Neural cell (in vitro differentiated cells): ENCODE measurements at regions not wholly inside any gene's neighbourhood (a gene's known extent, or its start where the extent isn't known, plus 50 kb on each side); places are given as distances from the start of the nearest gene placed in this dataset.

Experiments used
- H2AFZ ChIP-seq: fragments of 200-600, 300-800 bp; sonication (generic), shearing (Covaris generic); 2 replicates; pipeline ENCODE4 v1.6.0; 2014; ENCODE audit warnings: low read depth, mild to moderate bottlenecking, antibody characterized with exemption, low read length, moderate library complexity
- H3F3A ChIP-seq: fragments of 200-600 bp; shearing (Covaris generic); 2 replicates; pipeline ENCODE4 v1.6.1; 2016; ENCODE audit warnings: mild to moderate bottlenecking, moderate library complexity, mixed read lengths, antibody characterized with exemption, low read length; ENCODE audit not compliant: insufficient read depth, poor library complexity, severe bottlenecking
- H3K27ac ChIP-seq: fragments of 200-600, 300-800 bp; sonication (generic), shearing (Covaris generic); 2 replicates; pipeline ENCODE4 v1.5.1; 2014; ENCODE audit warnings: mild to moderate bottlenecking, low read length, moderate library complexity
- H3K27me3 ChIP-seq: fragments of 300-800, 200-600 bp; sonication (generic), shearing (Covaris generic); 2 replicates; pipeline ENCODE4 v1.6.0; 2014; ENCODE audit warnings: mild to moderate bottlenecking, low read depth, low read length, moderate library complexity; ENCODE audit not compliant: insufficient read depth
- H3K36me3 ChIP-seq: fragments of 300-800, 200-600 bp; sonication (generic), shearing (Covaris generic); 2 replicates; pipeline ENCODE4 v1.5.1; 2014; ENCODE audit warnings: mild to moderate bottlenecking, antibody characterized with exemption, low read length, moderate library complexity; ENCODE audit not compliant: insufficient read depth
- H3K4me2 ChIP-seq: fragments of 300-800, 200-600 bp; sonication (generic), shearing (Covaris generic); 2 replicates; pipeline ENCODE4 v1.6.0; 2014; ENCODE audit warnings: mild to moderate bottlenecking, low read length
- H3K4me3 ChIP-seq: fragments of 300-800, 200-600 bp; sonication (generic), shearing (Covaris generic); 2 replicates; pipeline ENCODE4 v1.5.1; 2014; ENCODE audit warnings: mild to moderate bottlenecking, low read length, moderate library complexity
- H3K79me2 ChIP-seq: fragments of 200-600 bp; shearing (Covaris generic); replicated peaks from 2 replicates; pipeline ENCODE4 v1.6.0; 2014; ENCODE audit warnings: mild to moderate bottlenecking, low read length, moderate library complexity; ENCODE audit not compliant: insufficient read depth
- H3K9ac ChIP-seq: fragments of 300-800, 200-600 bp; sonication (generic), shearing (Covaris generic); 2 replicates; pipeline ENCODE4 v1.6.1; 2016; ENCODE audit warnings: mild to moderate bottlenecking, low read length, mixed read lengths
- H3K9me2 ChIP-seq: fragments of 200-600 bp; shearing (Covaris generic); 2 replicates; pipeline ENCODE4 v1.6.1; 2016; ENCODE audit warnings: mild to moderate bottlenecking, low read length, mixed read lengths; ENCODE audit not compliant: insufficient read depth
- H3K9me3 ChIP-seq: fragments of 200-600, 300-800 bp; sonication (generic), shearing (Covaris generic); 2 replicates; pipeline ENCODE4 v1.6.1; 2016; ENCODE audit warnings: mild to moderate bottlenecking, mixed run types, low read length, moderate library complexity, mixed read lengths
- H4K20me1 ChIP-seq: fragments of 200-600 bp; shearing (Covaris generic); 2 replicates; pipeline ENCODE4 v1.6.1; 2016; ENCODE audit warnings: mild to moderate bottlenecking, mixed run types; ENCODE audit not compliant: insufficient read depth
- EP300 ChIP-seq: fragments of 450-650 bp; conservative IDR thresholded peaks from 2 replicates; pipeline ENCODE4 v1.6.1; 2014; ENCODE audit warnings: antibody characterized with exemption, mild to moderate bottlenecking, moderate library complexity; ENCODE audit not compliant: poor library complexity, severe bottlenecking
- EZH2 ChIP-seq: fragments of 200-600, 300-800 bp; shearing (Covaris generic), sonication (generic); IDR thresholded peaks from 2 replicates; pipeline ENCODE4 v1.6.1; 2014; ENCODE audit warnings: antibody characterized with exemption, low read length, borderline replicate concordance, mild to moderate bottlenecking; ENCODE audit not compliant: insufficient read depth, poor library complexity, severe bottlenecking
- MXI1 ChIP-seq: fragments of 450-650 bp; conservative IDR thresholded peaks from 2 replicates; pipeline ENCODE4 v1.6.1; 2014; ENCODE audit warnings: antibody characterized with exemption, mild to moderate bottlenecking; ENCODE audit not compliant: poor library complexity, severe bottlenecking
- POLR2AphosphoS5 ChIP-seq: IDR thresholded peaks from 2 replicates; pipeline ENCODE4 v1.6.1; 2012
- RAD21 ChIP-seq: fragments of 450-650 bp; conservative IDR thresholded peaks from 2 replicates; pipeline ENCODE4 v1.6.1; 2014; ENCODE audit warnings: antibody characterized with exemption, mild to moderate bottlenecking, moderate library complexity
- SMC3 ChIP-seq: fragments of 450-650 bp; conservative IDR thresholded peaks from 2 replicates; pipeline ENCODE4 v1.6.1; 2014; ENCODE audit warnings: antibody characterized with exemption, mild to moderate bottlenecking, moderate library complexity; ENCODE audit not compliant: poor library complexity
- TAF1 ChIP-seq: IDR thresholded peaks from 2 replicates; pipeline ENCODE4 v1.6.1; 2012; ENCODE audit warnings: low read depth
- TF ChIP-seq, protein P1 (sequence below): fragments of 450-650 bp; IDR thresholded peaks from 2 replicates; pipeline ENCODE4 v1.5.1; 2014; ENCODE audit warnings: antibody characterized with exemption, mild to moderate bottlenecking, moderate library complexity; ENCODE audit not compliant: poor library complexity, severe bottlenecking
- TF ChIP-seq, protein P2 (sequence below): IDR thresholded peaks from 2 replicates; pipeline ENCODE4 v1.6.1; 2012; ENCODE audit warnings: borderline replicate concordance

DNA sequence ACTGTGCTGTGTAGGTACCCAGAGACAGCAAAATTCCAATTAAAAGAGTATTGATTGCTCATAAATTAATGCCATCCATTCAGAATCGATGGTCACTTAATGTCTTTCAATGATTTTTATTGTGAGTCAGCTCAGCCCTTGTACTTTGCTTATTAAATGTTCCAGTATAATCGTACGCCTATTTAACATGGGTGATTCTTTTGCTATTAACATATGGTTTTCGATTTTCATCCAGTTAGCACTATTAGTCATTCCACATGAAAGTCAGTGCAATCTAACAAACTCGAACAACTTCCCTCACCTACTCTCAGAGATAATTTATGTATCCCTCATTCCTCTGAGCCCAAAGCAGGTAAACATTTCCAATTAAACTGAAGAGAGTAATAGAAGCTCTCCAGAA, 109.6 kb upstream of the APP start:
- no peaks in the 10 kb centered on the region for H3K9me3 ChIP-seq
- no peaks in the 10 kb centered on the region for H3K79me2 ChIP-seq
- H4K20me1 ChIP-seq = no peaks in the 10 kb centered on the region
- no peak overlapping the region for H3K27ac ChIP-seq
- H3F3A ChIP-seq = no peaks in the 10 kb centered on the region
- no peaks in the 10 kb centered on the region for H3K9me2 ChIP-seq
- H3K4me2 ChIP-seq = no peak overlapping the region
- no peak overlapping the region for H3K9ac ChIP-seq
- no peak for TF ChIP-seq EP300
- TF ChIP-seq, protein P1, sequence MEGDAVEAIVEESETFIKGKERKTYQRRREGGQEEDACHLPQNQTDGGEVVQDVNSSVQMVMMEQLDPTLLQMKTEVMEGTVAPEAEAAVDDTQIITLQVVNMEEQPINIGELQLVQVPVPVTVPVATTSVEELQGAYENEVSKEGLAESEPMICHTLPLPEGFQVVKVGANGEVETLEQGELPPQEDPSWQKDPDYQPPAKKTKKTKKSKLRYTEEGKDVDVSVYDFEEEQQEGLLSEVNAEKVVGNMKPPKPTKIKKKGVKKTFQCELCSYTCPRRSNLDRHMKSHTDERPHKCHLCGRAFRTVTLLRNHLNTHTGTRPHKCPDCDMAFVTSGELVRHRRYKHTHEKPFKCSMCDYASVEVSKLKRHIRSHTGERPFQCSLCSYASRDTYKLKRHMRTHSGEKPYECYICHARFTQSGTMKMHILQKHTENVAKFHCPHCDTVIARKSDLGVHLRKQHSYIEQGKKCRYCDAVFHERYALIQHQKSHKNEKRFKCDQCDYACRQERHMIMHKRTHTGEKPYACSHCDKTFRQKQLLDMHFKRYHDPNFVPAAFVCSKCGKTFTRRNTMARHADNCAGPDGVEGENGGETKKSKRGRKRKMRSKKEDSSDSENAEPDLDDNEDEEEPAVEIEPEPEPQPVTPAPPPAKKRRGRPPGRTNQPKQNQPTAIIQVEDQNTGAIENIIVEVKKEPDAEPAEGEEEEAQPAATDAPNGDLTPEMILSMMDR = no peak
- no peak for TF ChIP-seq RAD21
- no peak for TF ChIP-seq TAF1
- H3K27me3 ChIP-seq = no peaks in the 10 kb centered on the region
- H3K4me3 ChIP-seq = no peak overlapping the region
- no peak overlapping the region for H2AFZ ChIP-seq
- H3K36me3 ChIP-seq = no peaks in the 10 kb centered on the region

DNA sequence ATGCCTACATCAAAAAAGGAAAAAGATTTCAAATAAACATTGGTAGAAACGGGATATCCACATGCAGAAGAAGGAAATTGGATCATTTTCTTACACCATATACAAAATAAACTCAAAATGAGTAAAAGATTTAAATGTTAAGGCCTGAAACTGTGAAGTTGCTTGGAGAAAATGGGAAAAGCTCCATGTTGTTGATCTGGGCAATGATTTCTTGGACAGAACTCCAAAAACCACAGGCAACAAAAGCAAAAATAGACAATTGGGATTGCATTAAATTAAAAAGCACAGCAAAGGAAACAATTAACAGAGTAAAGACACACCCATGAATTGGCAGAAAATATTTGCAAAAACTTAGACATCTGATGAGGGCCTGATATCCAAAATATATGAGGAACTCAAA, 105.2 kb upstream of the APP start:
- Histone ChIP-seq H3K36me3 (no peaks in the 10 kb centered on the region), H3K9me3 (peaks cover 8% of the 10 kb centered on the region), H3K27ac (no peak overlapping the region), H3K79me2 (no peaks in the 10 kb centered on the region), H3K9ac (no peak overlapping the region), H3K9me2 (no peaks in the 10 kb centered on the region), H3K4me2 (no peak overlapping the region), H3K27me3 (no peaks in the 10 kb centered on the region), H2AFZ (no peak overlapping the region), H3F3A (no peaks in the 10 kb centered on the region), H3K4me3 (no peak overlapping the region), H4K20me1 (no peaks in the 10 kb centered on the region)
- TF ChIP-seq SMC3 (no peak), EZH2 (no peak), RAD21 (no peak), TAF1 (no peak), MXI1 (no peak), EP300 (no peak), POLR2AphosphoS5 (no peak)
- TF ChIP-seq, protein P2, sequence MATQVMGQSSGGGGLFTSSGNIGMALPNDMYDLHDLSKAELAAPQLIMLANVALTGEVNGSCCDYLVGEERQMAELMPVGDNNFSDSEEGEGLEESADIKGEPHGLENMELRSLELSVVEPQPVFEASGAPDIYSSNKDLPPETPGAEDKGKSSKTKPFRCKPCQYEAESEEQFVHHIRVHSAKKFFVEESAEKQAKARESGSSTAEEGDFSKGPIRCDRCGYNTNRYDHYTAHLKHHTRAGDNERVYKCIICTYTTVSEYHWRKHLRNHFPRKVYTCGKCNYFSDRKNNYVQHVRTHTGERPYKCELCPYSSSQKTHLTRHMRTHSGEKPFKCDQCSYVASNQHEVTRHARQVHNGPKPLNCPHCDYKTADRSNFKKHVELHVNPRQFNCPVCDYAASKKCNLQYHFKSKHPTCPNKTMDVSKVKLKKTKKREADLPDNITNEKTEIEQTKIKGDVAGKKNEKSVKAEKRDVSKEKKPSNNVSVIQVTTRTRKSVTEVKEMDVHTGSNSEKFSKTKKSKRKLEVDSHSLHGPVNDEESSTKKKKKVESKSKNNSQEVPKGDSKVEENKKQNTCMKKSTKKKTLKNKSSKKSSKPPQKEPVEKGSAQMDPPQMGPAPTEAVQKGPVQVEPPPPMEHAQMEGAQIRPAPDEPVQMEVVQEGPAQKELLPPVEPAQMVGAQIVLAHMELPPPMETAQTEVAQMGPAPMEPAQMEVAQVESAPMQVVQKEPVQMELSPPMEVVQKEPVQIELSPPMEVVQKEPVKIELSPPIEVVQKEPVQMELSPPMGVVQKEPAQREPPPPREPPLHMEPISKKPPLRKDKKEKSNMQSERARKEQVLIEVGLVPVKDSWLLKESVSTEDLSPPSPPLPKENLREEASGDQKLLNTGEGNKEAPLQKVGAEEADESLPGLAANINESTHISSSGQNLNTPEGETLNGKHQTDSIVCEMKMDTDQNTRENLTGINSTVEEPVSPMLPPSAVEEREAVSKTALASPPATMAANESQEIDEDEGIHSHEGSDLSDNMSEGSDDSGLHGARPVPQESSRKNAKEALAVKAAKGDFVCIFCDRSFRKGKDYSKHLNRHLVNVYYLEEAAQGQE = no peak
- TF ChIP-seq, protein P1 = no peak
